ENCODE measurements at regions not wholly inside any gene's neighbourhood (a gene's known extent, or its start where the extent isn't known, plus 50 kb on each side); places are given as distances from the start of the nearest gene placed in this dataset.

- TF ChIP-seq EZH2 (IDR thresholded peaks at IDR 0.05) (no peak), CTCF (IDR thresholded peaks at IDR 0.05) (no peak)
Observed at GRCh38 chr1:38444770-38445442, 398.3 kb upstream of the POU3F1 start.
